A549 (cell line): ENCODE measurements at regions not wholly inside any gene's neighbourhood (a gene's known extent, or its start where the extent isn't known, plus 50 kb on each side); places are given as distances from the start of the nearest gene placed in this dataset.

Experiments
- ATAC-seq, 2 experiments: fragments of 200-7000 bp in 1 of 2; fragments of >200 bp in 1 of 2; cut with Nextera tagmentation in 1 of 2; cut with Tn5 transposase in 1 of 2; 3 replicates each; pipeline versions ENCODE4 v1.8.0 to v1.9.1; 2018 to 2020; ENCODE audit warnings: mild to moderate bottlenecking in 1 of 2, moderate library complexity in 1 of 2
- CTCF ChIA-PET: fragments of 300-600 bp; sonication (Branson Sonifier 250); formaldehyde crosslinking; extraction: SDS; loops from one replicate; lab custom pipeline; 2021; ENCODE audit warnings: antibody characterized with exemption, inconsistent platforms; lab: Yijun Ruan, JAX
- POLR2A ChIA-PET: fragments of 350-600 bp; formaldehyde crosslinking; extraction: SDS; loops from one replicate; lab custom pipeline; 2021; ENCODE audit warnings: antibody characterized with exemption, inconsistent platforms; lab: Yijun Ruan, JAX
- DNase-seq, 2 experiments: peaks; one replicate each; pipeline versions ENCODE4 v3.0.0 to v3.0.0-alpha.2; 2011 to 2016; ENCODE audit warnings: low read depth in 1 of 2, low spot score in 1 of 2
- FAIRE-seq: peaks from 2 replicates; lab custom pipeline; 2011; peaks lifted over from hg19 to GRCh38; lab: Jason Lieb, UNC
- H3K27ac ChIP-seq, 2 experiments: fragments of >200 bp; sonication (Bioruptor Twin); formaldehyde crosslinking; 3 replicates each; pipeline ENCODE4 v1.5.1; 2016 to 2017
- H3K4me1 ChIP-seq: fragments of >200 bp; sonication (Bioruptor Twin); formaldehyde crosslinking; 3 replicates; pipeline ENCODE4 v1.6.1; 2016
- H3K4me2 ChIP-seq: fragments of >200 bp; sonication (Bioruptor Twin); formaldehyde crosslinking; 3 replicates; pipeline ENCODE4 v1.6.1; 2016
- H3K4me3 ChIP-seq: fragments of >200 bp; sonication (Bioruptor Twin); formaldehyde crosslinking; 3 replicates; pipeline ENCODE4 v1.5.1; 2016
- H3K9me3 ChIP-seq: fragments of >200 bp; sonication (Bioruptor Twin); formaldehyde crosslinking; 3 replicates; pipeline ENCODE4 v1.6.1; 2016
- BCL3 ChIP-seq: fragments of >200 bp; sonication (Bioruptor Twin); formaldehyde crosslinking; IDR thresholded peaks from 3 replicates; pipeline ENCODE4 v1.6.1; 2016
- BHLHE40 ChIP-seq: IDR thresholded peaks from 2 replicates; pipeline ENCODE4 v1.6.1; 2012; ENCODE audit warnings: low read depth, low read length, inconsistent platforms
- CBX2 ChIP-seq: fragments of 200-600 bp; sonication (generic); IDR thresholded peaks from 2 replicates; pipeline ENCODE4 v1.6.1; 2016; ENCODE audit warnings: low read depth, mild to moderate bottlenecking, borderline replicate concordance
- CBX8 ChIP-seq: fragments of 200-600 bp; sonication (generic); IDR thresholded peaks from 2 replicates; pipeline ENCODE4 v1.6.1; 2016
- CHD2 ChIP-seq: fragments of 150-350 bp; IDR thresholded peaks from 2 replicates; pipeline ENCODE4 v1.6.1; 2014; ENCODE audit warnings: low read length; ENCODE audit not compliant: partially characterized antibody
- CTCF ChIP-seq: fragments of >200 bp; sonication (Bioruptor Twin); formaldehyde crosslinking; IDR thresholded peaks from 3 replicates; pipeline ENCODE4 v1.5.1; 2016
- ESRRA ChIP-seq: fragments of 150-350 bp; IDR thresholded peaks from 2 replicates; pipeline ENCODE4 v1.6.1; 2014; ENCODE audit warnings: mild to moderate bottlenecking, low read length, borderline replicate concordance
- FOSL2 ChIP-seq, 2 experiments: fragments of 450-650 bp in 1 of 2; fragments of >200 bp in 1 of 2; sonication (Bioruptor Twin) in 1 of 2; formaldehyde crosslinking; IDR thresholded peaks; 2 replicates each; pipeline versions ENCODE4 v1.5.0 to v1.6.1; 2016 to 2020; ENCODE audit warnings: mild to moderate bottlenecking in 1 of 2, moderate library complexity in 1 of 2
- HDAC2 ChIP-seq: fragments of 200-600 bp; sonication (generic); IDR thresholded peaks from 2 replicates; pipeline ENCODE4 v1.6.1; 2016
- HMGXB4 ChIP-seq: fragments of 250-450 bp; sonication (Bioruptor Pico); IDR thresholded peaks from 2 replicates; pipeline ENCODE4 v1.5.0; 2021; ENCODE audit warnings: mild to moderate bottlenecking, moderate library complexity, borderline replicate concordance
- HOXB13 ChIP-seq: fragments of 250-450 bp; sonication (Bioruptor Pico); IDR thresholded peaks from 2 replicates; pipeline ENCODE4 v1.5.0; 2020; ENCODE audit warnings: low read depth, mild to moderate bottlenecking, moderate library complexity
- JUN ChIP-seq, 2 experiments: fragments of >200 bp; sonication (Bioruptor Twin); formaldehyde crosslinking; IDR thresholded peaks; 2 replicates in 1 of 2; 3 replicates in 1 of 2; pipeline ENCODE4 v1.6.1; 2016 to 2017
- KDM5A ChIP-seq: fragments of 200-600 bp; sonication (generic); IDR thresholded peaks from 2 replicates; pipeline ENCODE4 v1.6.1; 2016; ENCODE audit warnings: antibody characterized with exemption, mild to moderate bottlenecking
- MAFK ChIP-seq: fragments of 450-650 bp; IDR thresholded peaks from 2 replicates; pipeline ENCODE4 v1.6.1; 2014; ENCODE audit not compliant: partially characterized antibody
- POLR2AphosphoS2 ChIP-seq: conservative IDR thresholded peaks from 2 replicates; pipeline ENCODE4 v1.6.1; 2012; ENCODE audit warnings: low read length, improper control_type of control experiment, inconsistent platforms
- RARB ChIP-seq: fragments of 250-450 bp; sonication (Bioruptor Pico); IDR thresholded peaks from 2 replicates; pipeline ENCODE4 v1.8.0; 2021; ENCODE audit warnings: mild to moderate bottlenecking, moderate library complexity
- SMC3 ChIP-seq: fragments of >200 bp; sonication (Bioruptor Twin); formaldehyde crosslinking; IDR thresholded peaks from 3 replicates; pipeline ENCODE4 v1.6.1; 2018; ENCODE audit warnings: inconsistent platforms
- TFCP2L1 ChIP-seq: fragments of 250-450 bp; sonication (Bioruptor Pico); IDR thresholded peaks from 2 replicates; pipeline ENCODE4 v1.5.0; 2021; ENCODE audit warnings: mild to moderate bottlenecking
- ZFP36 ChIP-seq: fragments of 450-650 bp; IDR thresholded peaks from 2 replicates; pipeline ENCODE4 v1.6.1; 2014; ENCODE audit warnings: borderline replicate concordance; ENCODE audit not compliant: partially characterized antibody
- ZNF302 ChIP-seq: fragments of 250-450 bp; sonication (Bioruptor Pico); IDR thresholded peaks from 2 replicates; pipeline ENCODE4 v1.9.0; 2021; ENCODE audit warnings: inconsistent platforms, mild to moderate bottlenecking, moderate library complexity
- WGBS: methylation state at CpG from one replicate; pipeline ENCODE4 v1.1.6; 2017; ENCODE audit errors: missing lambda C conversion rate; 5-methylcytosine and 5-hydroxymethylcytosine counted together
- TF ChIP-seq, protein P1 (sequence below): IDR thresholded peaks from 2 replicates; pipeline ENCODE4 v1.6.1; 2012
- TF ChIP-seq, protein P2 (sequence below): fragments of 250-450 bp; sonication (Bioruptor Pico); IDR thresholded peaks from 2 replicates; pipeline ENCODE4 v1.5.0; 2020; ENCODE audit warnings: low read depth, mild to moderate bottlenecking, moderate library complexity
- TF ChIP-seq, protein P3 (sequence below): fragments of >200 bp; sonication (Bioruptor Twin); formaldehyde crosslinking; IDR thresholded peaks from 2 replicates; pipeline ENCODE4 v1.6.1; 2016

- DNase-seq (no peak), FAIRE-seq (no peak), ATAC-seq (no peak)
- Histone ChIP-seq H3K4me3 (no peak overlapping the region), H3K27ac (no peak overlapping the region), H3K9me3 (no peaks in the 10 kb centered on the region), H3K4me1 (no peaks in the 10 kb centered on the region; the same call in 2 of the 3 replicates), H3K4me2 (no peak overlapping the region)
- 76% methylated on average over 1 of the region's 1 CpG for WGBS
- TF ChIP-seq HOXB13 (CRISPR knock-in tag), result no peak
- TF ChIP-seq BHLHE40, result no peak
- no peak for TF ChIP-seq MAFK
- ChIA-PET POLR2A (no interaction called here), CTCF (interaction anchor here (0.9 to 4.5 kb wide), 4 partner anchors 11 to 17 kb away, joined by 3 to 26 read pairs (median 6); no protein-coding TSS in a partner anchor)
Measured at GRCh38 chr4:112751447-112751846, 114.5 kb downstream of the LARP7 start.

DNA sequence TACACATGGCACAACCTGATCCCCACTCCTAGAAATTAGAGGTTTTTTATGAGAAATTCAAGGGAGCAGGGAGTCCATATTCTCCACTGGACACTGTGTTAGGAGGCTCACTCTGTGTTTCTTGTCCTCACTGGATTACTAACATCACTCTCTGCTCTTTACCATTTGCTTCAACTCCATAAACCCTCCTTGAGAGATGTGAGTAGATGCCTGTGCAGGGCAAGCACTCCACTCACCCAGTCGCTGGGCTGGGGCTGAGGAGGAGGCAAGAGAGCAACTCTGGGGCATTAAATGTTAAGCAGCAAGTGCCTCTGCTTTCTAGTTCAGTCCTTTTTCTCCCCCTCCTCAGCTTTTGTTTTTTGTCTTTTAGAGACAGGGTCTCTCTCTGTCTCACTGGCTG, 115.1 kb downstream of the LARP7 start:
- CTCF ChIA-PET, result interaction anchor here (0.9 to 4.5 kb wide), 4 partner anchors 11 to 18 kb away, joined by 3 to 26 read pairs (median 6); no protein-coding TSS in a partner anchor
- H3K4me2 ChIP-seq, result no peak overlapping the region
- no peak; a peak in 1 of 6 replicates for ATAC-seq
- no peak for FAIRE-seq
- no peak for TF ChIP-seq KDM5A
- no peak for TF ChIP-seq HOXB13 (CRISPR knock-in tag)
- no peak for TF ChIP-seq CHD2
- no peak for TF ChIP-seq RARB (CRISPR knock-in tag)
- no peak for TF ChIP-seq CBX2
- no peak for TF ChIP-seq TFCP2L1 (CRISPR knock-in tag)
- no peak for TF ChIP-seq HMGXB4 (CRISPR knock-in tag)
- TF ChIP-seq HDAC2, result no peak
- no peak for TF ChIP-seq FOSL2 (IDR thresholded peaks at IDR 0.05)
- TF ChIP-seq FOSL2 (CRISPR knock-in tag; IDR thresholded peaks at IDR 0.05), result no peak
- no peak for TF ChIP-seq ZFP36
- TF ChIP-seq ESRRA, result no peak
- TF ChIP-seq, protein P1, sequence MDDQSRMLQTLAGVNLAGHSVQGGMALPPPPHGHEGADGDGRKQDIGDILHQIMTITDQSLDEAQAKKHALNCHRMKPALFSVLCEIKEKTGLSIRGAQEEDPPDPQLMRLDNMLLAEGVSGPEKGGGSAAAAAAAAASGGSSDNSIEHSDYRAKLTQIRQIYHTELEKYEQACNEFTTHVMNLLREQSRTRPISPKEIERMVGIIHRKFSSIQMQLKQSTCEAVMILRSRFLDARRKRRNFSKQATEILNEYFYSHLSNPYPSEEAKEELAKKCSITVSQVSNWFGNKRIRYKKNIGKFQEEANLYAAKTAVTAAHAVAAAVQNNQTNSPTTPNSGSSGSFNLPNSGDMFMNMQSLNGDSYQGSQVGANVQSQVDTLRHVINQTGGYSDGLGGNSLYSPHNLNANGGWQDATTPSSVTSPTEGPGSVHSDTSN, result no peak
- H3K9me3 ChIP-seq, result no peaks in the 10 kb centered on the region
- 31% methylated on average over 1 of the region's 1 CpG for WGBS
- H3K27ac ChIP-seq, result no peak overlapping the region
- H3K4me1 ChIP-seq, result no peaks in the 10 kb centered on the region
- POLR2A ChIA-PET, result no interaction called here
- no peak for DNase-seq
- H3K4me3 ChIP-seq, result no peak overlapping the region

- Histone ChIP-seq H3K4me2 (no peak overlapping the region), H3K4me1 (no peaks in the 10 kb centered on the region), H3K27ac (no peak overlapping the region), H3K9me3 (no peaks in the 10 kb centered on the region), H3K4me3 (no peak overlapping the region)
- DNase-seq, result no peak
- CTCF ChIA-PET, result interaction anchor here (1.4 to 4.5 kb wide), 2 partner anchors 10 to 14 kb away, joined by 7 to 26 read pairs; no protein-coding TSS in a partner anchor
- no peak for FAIRE-seq
- TF ChIP-seq SMC3, result no peak
- no peak for TF ChIP-seq BCL3
- no peak for TF ChIP-seq FOSL2 (IDR thresholded peaks at IDR 0.05)
- TF ChIP-seq FOSL2 (CRISPR knock-in tag; IDR thresholded peaks at IDR 0.05), result no peak
- TF ChIP-seq JUN (IDR thresholded peaks at IDR 0.05), result no peak
- TF ChIP-seq, protein P1, result no peak
- no peak for TF ChIP-seq CBX8
- no peak for TF ChIP-seq CTCF
- TF ChIP-seq HDAC2, result no peak
- no peak for TF ChIP-seq ZNF302
- TF ChIP-seq, protein P2, sequence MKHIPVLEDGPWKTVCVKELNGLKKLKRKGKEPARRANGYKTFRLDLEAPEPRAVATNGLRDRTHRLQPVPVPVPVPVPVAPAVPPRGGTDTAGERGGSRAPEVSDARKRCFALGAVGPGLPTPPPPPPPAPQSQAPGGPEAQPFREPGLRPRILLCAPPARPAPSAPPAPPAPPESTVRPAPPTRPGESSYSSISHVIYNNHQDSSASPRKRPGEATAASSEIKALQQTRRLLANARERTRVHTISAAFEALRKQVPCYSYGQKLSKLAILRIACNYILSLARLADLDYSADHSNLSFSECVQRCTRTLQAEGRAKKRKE (CRISPR knock-in tag), result no peak
- TF ChIP-seq, protein P3, sequence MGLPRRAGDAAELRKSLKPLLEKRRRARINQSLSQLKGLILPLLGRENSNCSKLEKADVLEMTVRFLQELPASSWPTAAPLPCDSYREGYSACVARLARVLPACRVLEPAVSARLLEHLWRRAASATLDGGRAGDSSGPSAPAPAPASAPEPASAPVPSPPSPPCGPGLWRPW, result no peak
- TF ChIP-seq POLR2AphosphoS2, result no peak
- TF ChIP-seq CBX2, result no peak
- no peak for TF ChIP-seq BHLHE40
- no peak for TF ChIP-seq RARB (CRISPR knock-in tag)
- ATAC-seq, result no peak
- POLR2A ChIA-PET, result no interaction called here
- 100% methylated on average over 2 of the region's 3 CpGs for WGBS
Measured at GRCh38 chr4:112752510-112752909, 115.6 kb downstream of the LARP7 start.
